H1 (cell line): ENCODE measurements at regions not wholly inside any gene's neighbourhood (a gene's known extent, or its start where the extent isn't known, plus 50 kb on each side); places are given as distances from the start of the nearest gene placed in this dataset.

Experiments used
- CTCF ChIA-PET: fragments of 300-600 bp; sonication (Branson Sonifier 250); formaldehyde crosslinking; loops from one replicate; lab custom pipeline; 2021; ENCODE audit not compliant: partially characterized antibody; lab: Charles Lee
- POLR2A ChIA-PET: fragments of 300-600 bp; sonication (Branson Sonifier 250); formaldehyde crosslinking; loops from one replicate; lab custom pipeline; 2021; ENCODE audit warnings: inconsistent platforms; ENCODE audit not compliant: partially characterized antibody; lab: Charles Lee
- DNase-seq, 2 experiments: peaks; one replicate each; pipeline versions ENCODE4 v3.0.0 to v3.0.0-alpha.2; 2010 to 2022; ENCODE audit warnings: low spot score in 2 of 2, low read depth in 1 of 2, mixed read lengths in 1 of 2
- FAIRE-seq: peaks from 2 replicates; lab custom pipeline; 2011; peaks lifted over from hg19 to GRCh38; lab: Jason Lieb, UNC
- H2AFZ ChIP-seq: 2 replicates; pipeline ENCODE4 v1.8.1; 2012; ENCODE audit warnings: low read length, inconsistent platforms
- H2AK5ac ChIP-seq: 2 replicates; pipeline ENCODE4 v1.6.1; 2013; ENCODE audit warnings: low read depth, low read length
- H2BK120ac ChIP-seq: replicated peaks from 2 replicates; pipeline ENCODE3; 2013; ENCODE audit warnings: low read depth, low read length, inconsistent platforms
- H2BK12ac ChIP-seq: 2 replicates; pipeline ENCODE4 v1.6.1; 2013; ENCODE audit warnings: low read depth, low read length
- H2BK15ac ChIP-seq: 2 replicates; pipeline ENCODE4 v1.6.1; 2013; ENCODE audit warnings: low read length
- H2BK20ac ChIP-seq: 2 replicates; pipeline ENCODE4 v1.6.1; 2013; ENCODE audit warnings: low read length
- H2BK5ac ChIP-seq: 2 replicates; pipeline ENCODE4 v1.6.1; 2013; ENCODE audit warnings: low read depth, low read length
- H3K14ac ChIP-seq: 2 replicates; pipeline ENCODE4 v1.6.1; 2013; ENCODE audit warnings: inconsistent platforms; ENCODE audit not compliant: insufficient read length
- H3K18ac ChIP-seq: 2 replicates; pipeline ENCODE4 v1.6.1; 2013; ENCODE audit warnings: low read length; ENCODE audit errors: extremely low read depth
- H3K23ac ChIP-seq: 2 replicates; pipeline ENCODE4 v1.6.1; 2013; ENCODE audit warnings: inconsistent platforms; ENCODE audit not compliant: insufficient read length
- H3K23me2 ChIP-seq: 2 replicates; pipeline ENCODE4 v1.6.1; 2013; ENCODE audit warnings: low read depth, low read length
- H3K27ac ChIP-seq: 2 replicates; pipeline ENCODE4 v1.6.1; 2011; ENCODE audit warnings: low read depth, low read length, inconsistent platforms
- H3K27me3 ChIP-seq, 4 experiments: replicated peaks in 1 of 4; 1 replicate in 1 of 4; 2 replicates in 3 of 4; pipeline versions ENCODE4 v1.6.1 to v1.8.1; 2011 to 2013; ENCODE audit warnings: low read length in 3 of 4, mild to moderate bottlenecking in 3 of 4, inconsistent platforms in 2 of 4, mixed read lengths in 2 of 4, moderate library complexity in 1 of 4; ENCODE audit not compliant: control insufficient read depth in 3 of 4, insufficient read depth in 3 of 4; ENCODE audit errors: extremely low read depth in 1 of 4
- H3K36me3 ChIP-seq, 4 experiments: 2 replicates each; pipeline versions ENCODE4 v1.6.1 to v1.8.1; 2011 to 2013; ENCODE audit warnings: mild to moderate bottlenecking in 4 of 4, low read length in 3 of 4, moderate library complexity in 2 of 4, control low read depth in 1 of 4, inconsistent platforms in 1 of 4; ENCODE audit not compliant: insufficient read depth in 4 of 4, control insufficient read depth in 2 of 4
- H3K4ac ChIP-seq: replicated peaks from 2 replicates; pipeline ENCODE3; 2013; ENCODE audit warnings: low read length, low read depth, mixed read lengths, inconsistent platforms; ENCODE audit not compliant: insufficient read length
- H3K4me1 ChIP-seq, 4 experiments: replicated peaks in 1 of 4; 1 replicate in 1 of 4; 2 replicates in 3 of 4; pipeline versions ENCODE4 v1.6.1 to v1.8.1; 2011 to 2013; ENCODE audit warnings: low read length in 3 of 4, inconsistent platforms in 2 of 4, mixed read lengths in 1 of 4; ENCODE audit not compliant: insufficient read depth in 4 of 4, control insufficient read depth in 3 of 4
- H3K4me2 ChIP-seq, 2 experiments: 2 replicates each; pipeline versions ENCODE4 v1.6.1 to v1.8.1; 2011 to 2013; ENCODE audit warnings: low read depth in 2 of 2, low read length in 2 of 2, control low read depth in 1 of 2, inconsistent platforms in 1 of 2, mild to moderate bottlenecking in 1 of 2; ENCODE audit not compliant: insufficient read depth in 1 of 2
- H3K4me3 ChIP-seq, 4 experiments: fragments of 200-600, 300-600 bp in 1 of 4; sonication (generic), shearing (Covaris generic), sonication (Bioruptor Twin) in 1 of 4; 2 replicates each; pipeline versions ENCODE4 v1.5.1 to v1.8.1; 2011 to 2016; ENCODE audit warnings: low read length in 4 of 4, low read depth in 3 of 4, control low read depth in 2 of 4, inconsistent platforms in 2 of 4, mild to moderate bottlenecking in 2 of 4, mixed read lengths in 1 of 4, moderate library complexity in 1 of 4; ENCODE audit not compliant: insufficient read depth in 2 of 4; ENCODE audit errors: extremely low read depth in 1 of 4
- H3K56ac ChIP-seq: replicated peaks from 2 replicates; pipeline ENCODE3; 2013; ENCODE audit warnings: low read depth, mild to moderate bottlenecking, mixed read lengths, low read length, inconsistent platforms; ENCODE audit not compliant: insufficient read length
- H3K79me1 ChIP-seq: 2 replicates; pipeline ENCODE4 v1.6.1; 2013; ENCODE audit warnings: low read depth, low read length, control low read depth
- H3K79me2 ChIP-seq, 2 experiments: 2 replicates each; pipeline versions ENCODE4 v1.6.1 to v1.8.1; 2012 to 2013; ENCODE audit warnings: low read length in 2 of 2, mild to moderate bottlenecking in 2 of 2, inconsistent platforms in 1 of 2; ENCODE audit not compliant: insufficient read depth in 2 of 2, control insufficient read depth in 1 of 2
- H3K9ac ChIP-seq, 4 experiments: replicated peaks in 1 of 4; 1 replicate in 1 of 4; 2 replicates in 3 of 4; pipeline versions ENCODE4 v1.6.1 to v1.8.1; 2011 to 2013; ENCODE audit warnings: low read depth in 3 of 4, low read length in 3 of 4, control low read depth in 2 of 4, mild to moderate bottlenecking in 2 of 4, moderate library complexity in 2 of 4, inconsistent platforms in 1 of 4; ENCODE audit errors: extremely low read depth in 1 of 4
- H3K9me3 ChIP-seq, 2 experiments: 2 replicates each; pipeline versions ENCODE4 v1.6.1 to v1.8.1; 2012 to 2013; ENCODE audit warnings: mild to moderate bottlenecking in 2 of 2, moderate library complexity in 2 of 2, control low read depth in 1 of 2, inconsistent platforms in 1 of 2, low read depth in 1 of 2, low read length in 1 of 2, mixed read lengths in 1 of 2; ENCODE audit not compliant: insufficient read depth in 2 of 2
- H4K20me1 ChIP-seq, 2 experiments: replicated peaks in 1 of 2; 2 replicates each; pipeline versions ENCODE3 to v1.8.1; 2011 to 2013; ENCODE audit warnings: inconsistent platforms in 2 of 2, low read length in 2 of 2, mild to moderate bottlenecking in 1 of 2; ENCODE audit not compliant: insufficient read depth in 2 of 2, control insufficient read depth in 1 of 2
- H4K5ac ChIP-seq: 2 replicates; pipeline ENCODE4 v1.6.1; 2013; ENCODE audit warnings: low read length, low read depth, mixed read lengths, inconsistent platforms; ENCODE audit not compliant: insufficient read length
- H4K8ac ChIP-seq: 2 replicates; pipeline ENCODE4 v1.8.0; 2013; ENCODE audit warnings: mild to moderate bottlenecking, moderate library complexity, low read length, inconsistent platforms; ENCODE audit not compliant: insufficient read depth; ENCODE audit errors: extremely low read depth
- H4K91ac ChIP-seq: replicated peaks from 2 replicates; pipeline ENCODE3; 2013; ENCODE audit warnings: low read length, mixed read lengths, inconsistent platforms; ENCODE audit not compliant: insufficient read length
- ATF2 ChIP-seq: IDR thresholded peaks from 2 replicates; pipeline ENCODE4 v1.6.1; 2012; ENCODE audit warnings: low read length, inconsistent platforms
- EP300 ChIP-seq, 2 experiments: IDR thresholded peaks; 1 replicate in 1 of 2; 2 replicates in 1 of 2; pipeline ENCODE4 v1.6.1; 2011 to 2012; ENCODE audit warnings: low read depth in 2 of 2, low read length in 2 of 2, mild to moderate bottlenecking in 2 of 2, borderline replicate concordance in 1 of 2, inconsistent platforms in 1 of 2, moderate library complexity in 1 of 2
- MAFK ChIP-seq: IDR thresholded peaks from 2 replicates; pipeline ENCODE4 v1.6.1; 2012; ENCODE audit warnings: low read depth, mild to moderate bottlenecking, improper control_type of control experiment, low read length
- RXRA ChIP-seq: IDR thresholded peaks from 2 replicates; pipeline ENCODE4 v1.6.1; 2011; ENCODE audit warnings: low read depth, mild to moderate bottlenecking, low read length, moderate library complexity; ENCODE audit not compliant: insufficient read depth
- SAP30 ChIP-seq: fragments of 300-600 bp; sonication (generic); IDR thresholded peaks from 2 replicates; pipeline ENCODE4 v1.7.1; 2012; ENCODE audit warnings: low read length, moderate library complexity, mild to moderate bottlenecking, inconsistent platforms; ENCODE audit not compliant: insufficient read depth, insufficient replicate concordance
- WGBS, 2 experiments: shearing (Covaris generic) in 1 of 2; methylation state at CpG; one replicate each; pipeline versions ENCODE4 v1.1.6 to v1.1.7; 2013 to 2015; ENCODE audit warnings: low lambda C conversion rate in 2 of 2, mixed read lengths in 2 of 2, inconsistent platforms in 1 of 2, low coverage in 1 of 2, missing lambda C conversion rate in 1 of 2; ENCODE audit not compliant: insufficient replicate concordance in 2 of 2, insufficient coverage in 1 of 2, insufficient read length in 1 of 2; ENCODE audit errors: extremely low coverage in 1 of 2, missing lambda C conversion rate in 1 of 2; 5-methylcytosine and 5-hydroxymethylcytosine counted together

- no peaks in the 10 kb centered on the region for H3K27me3 ChIP-seq
- TF ChIP-seq EP300 (IDR thresholded peaks at IDR 0.05; ENCODE audit: borderline replicate concordance in 1 of 2, low read depth in 2 of 2, low read length in 2 of 2) (no peak), ATF2 (no peak), RXRA (no peak), SAP30 (no peak), MAFK (no peak)
- H3K14ac ChIP-seq, result no peak overlapping the region
- no peaks in the 10 kb centered on the region for H3K79me1 ChIP-seq
- H4K20me1 ChIP-seq, result no peaks in the 10 kb centered on the region
- no peak overlapping the region for H3K4ac ChIP-seq
- POLR2A ChIA-PET, result no interaction called here
- H3K79me2 ChIP-seq, result no peaks in the 10 kb centered on the region
- no peak overlapping the region for H3K56ac ChIP-seq
- no peak overlapping the region for H4K91ac ChIP-seq
- WGBS, 2 experiments, result 88% methylated on average over 12 of the region's 12 CpGs; no CpG with 5 or more reads in 1 of the 2 experiments
- H3K4me3 ChIP-seq, result no peak overlapping the region
- no peak overlapping the region for H3K23ac ChIP-seq
- H3K18ac ChIP-seq, result no peak overlapping the region
- H3K4me2 ChIP-seq, result no peak overlapping the region
- no peaks in the 10 kb centered on the region for H3K23me2 ChIP-seq
- DNase-seq (no peak), FAIRE-seq (no peak)
- no peak overlapping the region for H4K5ac ChIP-seq
- H2BK20ac ChIP-seq, result no peak overlapping the region; the same call in 1 of the 2 replicates
- CTCF ChIA-PET, result interaction anchor here (0.6 kb wide), 1 partner anchor 910 kb away, joined by 4 read pairs; no protein-coding TSS in a partner anchor
- no peak overlapping the region for H3K9ac ChIP-seq
- peaks cover 13 to 22% of the 10 kb centered on the region in 2 experiments for H3K9me3 ChIP-seq
- H2AFZ ChIP-seq, result no peak overlapping the region
- H2BK12ac ChIP-seq, result peak overlapping the region; percentile 60; the same call in 1 of the 2 replicates
- no peak overlapping the region for H4K8ac ChIP-seq
- H3K27ac ChIP-seq, result no peak overlapping the region
- no peaks in the 10 kb centered on the region for H3K4me1 ChIP-seq
- no peak overlapping the region for H2BK120ac ChIP-seq
- no peak overlapping the region for H2BK5ac ChIP-seq
- H2BK15ac ChIP-seq, result no peak overlapping the region
- no peak overlapping the region for H2AK5ac ChIP-seq
- 0 out of 8 replicates have a peak, but pooled peaks cover 0 to 6% (median 0%) of the 10 kb centered on the region in 4 experiments for H3K36me3 ChIP-seq
Measured at GRCh38 chr5:106873568-106873967, 797.2 kb downstream of the EFNA5 start.
